ENCODE measurements at regions not wholly inside any gene's neighbourhood (a gene's known extent, or its start where the extent isn't known, plus 50 kb on each side); places are given as distances from the start of the nearest gene placed in this dataset.

- Histone ChIP-seq H3K36me3 (replicated peaks in 1 of 2; ENCODE audit: control extremely low read depth in 1 of 2, control insufficient read depth in 1 of 2, extremely low read depth in 1 of 2, insufficient read depth in 2 of 2, low read length in 1 of 2) (no peaks in the 10 kb centered on the region), H3K4me3 (ENCODE audit: control extremely low read depth in 1 of 5, extremely low read depth in 1 of 5, insufficient read depth in 1 of 5, low read depth in 2 of 5, low read length in 4 of 5) (no peak overlapping the region), H3K4me2 (replicated peaks; ENCODE audit: low read depth, low read length, poor library complexity, severe bottlenecking) (no peak overlapping the region), H3K79me2 (ENCODE audit: control insufficient read depth, insufficient read depth, low read length) (no peaks in the 10 kb centered on the region), H3K27ac (ENCODE audit: low read length in 2 of 2) (no peak overlapping the region), H3K27me3 (replicated peaks in 1 of 4; ENCODE audit: control extremely low read depth in 1 of 4, control insufficient read depth in 3 of 4, insufficient read depth in 4 of 4, low read length in 3 of 4) (no peaks in the 10 kb centered on the region), H2AFZ (ENCODE audit: insufficient read depth, low read depth, low read length, poor library complexity, severe bottlenecking) (no peak overlapping the region), H3K9ac (ENCODE audit: low read length) (no peak overlapping the region), H4K20me1 (ENCODE audit: control insufficient read depth, insufficient read depth, low read length, poor library complexity, severe bottlenecking) (no peaks in the 10 kb centered on the region), H3K9me3 (ENCODE audit: control extremely low read depth in 1 of 3, control insufficient read depth in 2 of 3, insufficient read depth in 1 of 3, low read length in 2 of 3) (no peaks in the 10 kb centered on the region), H3K4me1 (ENCODE audit: control insufficient read depth in 2 of 2, insufficient read depth in 2 of 2, low read length in 2 of 2) (peaks cover 10 to 13% of the 10 kb centered on the region in 2 donors)
- H3K4me1 Mint-ChIP-seq = peaks cover 3% of the 10 kb centered on the region
- POLR2A ChIA-PET = no interaction called here
- H3K9me3 Mint-ChIP-seq (ENCODE audit: insufficient read depth) = no peaks in the 10 kb centered on the region
- ATAC-seq (ENCODE audit: low read depth) (no peak), DNase-seq (no peak)
- H3K27ac Mint-ChIP-seq = no peak overlapping the region
- no peak overlapping the region for H3K4me3 Mint-ChIP-seq
- no peaks in the 10 kb centered on the region for H3K27me3 Mint-ChIP-seq
- TF ChIP-seq CTCF (IDR thresholded peaks at IDR 0.05) (no peak), EZH2 (IDR thresholded peaks at IDR 0.05; ENCODE audit: borderline replicate concordance, insufficient read depth, low read depth, low read length, poor library complexity, severe bottlenecking) (no peak)
- CTCF ChIA-PET = no interaction called here
- WGBS (ENCODE audit: insufficient coverage) = no CpG with 5 or more reads among the region's 1 CpG
- intact Hi-C loops (cut with micrococcal nuclease) = no loop called here
These were observed 285.2 kb upstream of the KLF6 start for GRCh38 chr10:4070184-4070583.

- intact Hi-C loops (cut with micrococcal nuclease) = no loop called here
- no peaks in the 10 kb centered on the region for H3K27me3 ChIP-seq (replicated peaks in 1 of 4; ENCODE audit: control extremely low read depth in 1 of 4, control insufficient read depth in 3 of 4, insufficient read depth in 4 of 4, low read length in 3 of 4)
- ATAC-seq (ENCODE audit: low read depth) (no peak), DNase-seq (no peak)
- Mint-ChIP-seq H3K4me3 (no peak overlapping the region), H3K27me3 (no peaks in the 10 kb centered on the region), H3K27ac (no peak overlapping the region), H3K4me1 (peaks cover 3% of the 10 kb centered on the region), H3K9me3 (ENCODE audit: insufficient read depth) (no peaks in the 10 kb centered on the region)
- no peak overlapping the region for H3K4me3 ChIP-seq (ENCODE audit: control extremely low read depth in 1 of 5, extremely low read depth in 1 of 5, insufficient read depth in 1 of 5, low read depth in 2 of 5, low read length in 4 of 5)
- no peaks in the 10 kb centered on the region for H3K9me3 ChIP-seq (ENCODE audit: control extremely low read depth in 1 of 3, control insufficient read depth in 2 of 3, insufficient read depth in 1 of 3, low read length in 2 of 3)
- no peak overlapping the region for H3K4me2 ChIP-seq (replicated peaks; ENCODE audit: low read depth, low read length, poor library complexity, severe bottlenecking)
- peaks cover 10 to 13% of the 10 kb centered on the region in 2 donors for H3K4me1 ChIP-seq (ENCODE audit: control insufficient read depth in 2 of 2, insufficient read depth in 2 of 2, low read length in 2 of 2)
- no peaks in the 10 kb centered on the region for H3K36me3 ChIP-seq (replicated peaks in 1 of 2; ENCODE audit: control extremely low read depth in 1 of 2, control insufficient read depth in 1 of 2, extremely low read depth in 1 of 2, insufficient read depth in 2 of 2, low read length in 1 of 2)
- H3K27ac ChIP-seq (ENCODE audit: low read length in 2 of 2) = no peak overlapping the region
- H4K20me1 ChIP-seq (ENCODE audit: control insufficient read depth, insufficient read depth, low read length, poor library complexity, severe bottlenecking) = no peaks in the 10 kb centered on the region
- WGBS (ENCODE audit: insufficient coverage) = 93% methylated on average over 3 of the region's 3 CpGs
- no peak overlapping the region for H2AFZ ChIP-seq (ENCODE audit: insufficient read depth, low read depth, low read length, poor library complexity, severe bottlenecking)
- TF ChIP-seq EZH2 (IDR thresholded peaks at IDR 0.05; ENCODE audit: borderline replicate concordance, insufficient read depth, low read depth, low read length, poor library complexity, severe bottlenecking) = no peak
- H3K79me2 ChIP-seq (ENCODE audit: control insufficient read depth, insufficient read depth, low read length) = no peaks in the 10 kb centered on the region
- POLR2A ChIA-PET = no interaction called here
- no peak overlapping the region for H3K9ac ChIP-seq (ENCODE audit: low read length)
- CTCF ChIA-PET = no interaction called here
These were observed 284.5 kb upstream of the KLF6 start for GRCh38 chr10:4069491-4069890.

Data from B cell (primary cell).